Calu3 (cell line): ENCODE measurements at regions not wholly inside any gene's neighbourhood (a gene's known extent, or its start where the extent isn't known, plus 50 kb on each side); places are given as distances from the start of the nearest gene placed in this dataset.
"Not testable (repeated sequence)": the region's sequence is repeated elsewhere in the genome, so short reads cannot be mapped to it uniquely, and the experiment has no call there.

ENCODE experiments used
- BruUV-seq: library from RNA; stranded (reverse); fragments of 400-500 nt; replicated peaks from 2 replicates; lab custom pipeline; 2021; lab: Mats Ljungman, UMichigan
- CTCF ChIA-PET: fragments of 300-600 bp; sonication (Branson Sonifier 250); formaldehyde crosslinking; loops from one replicate; lab custom pipeline; 2022; ENCODE audit warnings: antibody characterized with exemption; lab: Charles Lee
- DNase-seq: peaks from one replicate; pipeline ENCODE4 v3.0.0; 2022
- H3K27ac Mint-ChIP-seq: one replicate; pipeline ENCODE4 v1.8.0; 2022; ENCODE audit warnings: mixed read lengths; ENCODE audit not compliant: unreplicated experiment
- H3K27me3 Mint-ChIP-seq: one replicate; pipeline ENCODE4 v1.8.0; 2022; ENCODE audit warnings: mixed read lengths; ENCODE audit not compliant: unreplicated experiment
- H3K36me3 Mint-ChIP-seq: one replicate; pipeline ENCODE4 v1.8.0; 2022; ENCODE audit warnings: mild to moderate bottlenecking, moderate library complexity, mixed read lengths; ENCODE audit not compliant: insufficient read depth, unreplicated experiment
- H3K4me1 Mint-ChIP-seq: one replicate; pipeline ENCODE4 v1.8.0; 2022; ENCODE audit warnings: mild to moderate bottlenecking, low read depth, mixed read lengths; ENCODE audit not compliant: unreplicated experiment
- H3K4me3 Mint-ChIP-seq: one replicate; pipeline ENCODE4 v1.8.0; 2022; ENCODE audit warnings: mild to moderate bottlenecking, low read depth, moderate library complexity, mixed read lengths; ENCODE audit not compliant: unreplicated experiment
- H3K9me3 Mint-ChIP-seq: one replicate; pipeline ENCODE4 v1.8.0; 2022; ENCODE audit warnings: low read depth, mixed read lengths; ENCODE audit not compliant: unreplicated experiment
- CTCF ChIP-seq: fragments of 200-600 bp; IDR thresholded peaks from one replicate; pipeline ENCODE4 v1.8.0; 2022; ENCODE audit warnings: antibody characterized with exemption; ENCODE audit not compliant: unreplicated experiment
- intact Hi-C: fragments of 100-400 bp; cut with micrococcal nuclease; formaldehyde crosslinking; loops from one replicate; pipeline ENCODE4 v1.10.0; 2022; ENCODE audit not compliant: unreplicated experiment

DNA sequence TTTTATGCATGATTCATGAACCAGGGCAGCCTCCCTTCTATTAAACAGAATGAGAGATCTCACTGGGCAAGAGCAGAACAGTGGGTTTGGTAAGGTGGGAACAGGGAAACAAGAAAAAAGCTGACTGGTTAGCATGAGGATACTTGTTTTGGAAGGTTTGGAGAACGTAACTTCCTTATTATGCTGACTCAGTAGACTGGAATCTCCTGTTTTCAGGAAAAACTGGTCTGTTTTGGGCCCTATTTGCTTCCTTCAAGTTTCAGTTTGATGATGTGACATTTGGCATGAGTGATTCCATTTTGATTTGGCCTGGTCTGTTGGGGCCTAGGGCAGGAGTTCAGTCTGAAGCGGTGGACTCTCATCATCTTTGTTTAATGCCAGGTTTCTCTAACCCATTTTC is 172.0 kb downstream of the MYLK4 start:
- no peak for DNase-seq
- CTCF ChIA-PET: no interaction called here
- Mint-ChIP-seq H3K36me3 (peaks cover 5% of the 10 kb centered on the region), H3K4me1 (peaks cover 35% of the 10 kb centered on the region), H3K27me3 (no peaks in the 10 kb centered on the region), H3K27ac (no peak overlapping the region), H3K4me3 (no peak overlapping the region), H3K9me3 (no peaks in the 10 kb centered on the region)
- intact Hi-C loops: no loop called here
- no peak for TF ChIP-seq CTCF
- BruUV-seq: no TSS peak

GRCh38 chr6:2576499-2576898 is 174.2 kb downstream of the MYLK4 start:
- intact Hi-C loops: no loop called here
- BruUV-seq: no TSS peak
- H3K9me3 Mint-ChIP-seq: no peaks in the 10 kb centered on the region
- H3K27me3 Mint-ChIP-seq: no peaks in the 10 kb centered on the region
- no peak overlapping the region for H3K4me3 Mint-ChIP-seq
- no peak for TF ChIP-seq CTCF
- peaks cover 29% of the 10 kb centered on the region for H3K4me1 Mint-ChIP-seq
- no peak for DNase-seq
- H3K27ac Mint-ChIP-seq: no peak overlapping the region
- CTCF ChIA-PET: no interaction called here
- peaks cover 5% of the 10 kb centered on the region for H3K36me3 Mint-ChIP-seq

DNA sequence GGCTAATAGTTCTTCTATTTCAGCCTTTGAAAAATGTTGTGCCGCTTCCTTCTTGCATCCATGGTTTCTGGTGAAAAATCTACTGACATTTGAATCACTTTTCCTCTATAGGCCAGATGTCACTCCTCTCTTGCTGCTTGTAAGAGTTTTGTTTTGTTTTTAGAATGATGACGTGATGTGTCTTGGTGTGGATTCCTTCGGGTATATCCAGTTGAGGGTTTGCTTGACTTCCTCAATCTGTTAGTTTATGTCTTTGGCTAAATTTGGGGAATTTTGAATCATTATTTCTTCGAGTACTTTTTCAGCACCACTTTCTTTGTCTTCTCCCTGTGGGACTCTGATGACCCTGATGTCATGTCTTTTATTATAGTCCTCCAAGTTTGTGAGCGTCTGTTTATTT is 175.5 kb downstream of the MYLK4 start:
- H3K27me3 Mint-ChIP-seq: no peaks in the 10 kb centered on the region
- peaks cover 1% of the 10 kb centered on the region for H3K36me3 Mint-ChIP-seq
- no peak overlapping the region for H3K4me3 Mint-ChIP-seq
- H3K27ac Mint-ChIP-seq: no peak overlapping the region
- no peak for DNase-seq
- no peaks in the 10 kb centered on the region for H3K9me3 Mint-ChIP-seq
- H3K4me1 Mint-ChIP-seq: peaks cover 16% of the 10 kb centered on the region
- no peak for TF ChIP-seq CTCF
- intact Hi-C loops: no loop called here
- CTCF ChIA-PET: no interaction called here
- no TSS peak for BruUV-seq

DNA sequence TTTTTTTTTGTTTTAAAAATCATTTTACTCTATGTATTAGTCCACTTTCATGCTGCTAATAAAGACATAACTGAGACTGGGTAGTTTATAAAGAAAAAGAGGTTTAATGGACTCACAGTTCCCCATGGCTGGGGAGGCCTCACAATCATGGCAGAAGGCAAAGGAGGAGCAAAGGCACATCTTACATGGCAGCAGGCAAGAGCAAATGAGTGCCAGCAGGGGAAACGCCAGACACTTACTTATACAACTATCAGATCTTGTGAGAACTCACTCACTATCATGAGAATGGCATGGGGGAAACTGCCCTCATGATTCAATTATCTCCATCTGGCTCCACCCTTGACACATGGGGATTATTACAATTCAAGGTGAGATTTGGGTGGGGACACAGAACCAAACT is 181.3 kb downstream of the MYLK4 start:
- H3K27me3 Mint-ChIP-seq, H3K4me1 Mint-ChIP-seq, H3K4me3 Mint-ChIP-seq, BruUV-seq, DNase-seq, CTCF ChIA-PET, H3K27ac Mint-ChIP-seq, H3K36me3 Mint-ChIP-seq, intact Hi-C loops, H3K9me3 Mint-ChIP-seq: not testable (repeated sequence)

GRCh38 chr6:2566048-2566447 is 184.7 kb downstream of the MYLK4 start:
- Mint-ChIP-seq H3K9me3 (peaks cover 4% of the 10 kb centered on the region), H3K27me3 (no peaks in the 10 kb centered on the region), H3K36me3 (no peaks in the 10 kb centered on the region), H3K4me3 (no peak overlapping the region), H3K4me1 (no peaks in the 10 kb centered on the region), H3K27ac (no peak overlapping the region)
- intact Hi-C loops: no loop called here
- no peak for TF ChIP-seq CTCF
- BruUV-seq: no TSS peak
- CTCF ChIA-PET: no interaction called here
- no peak for DNase-seq
